ENCODE measurements at regions not wholly inside any gene's neighbourhood (a gene's known extent, or its start where the extent isn't known, plus 50 kb on each side); places are given as distances from the start of the nearest gene placed in this dataset.

GRCh38 chr6:1540864-1541521 is 68.7 kb upstream of the FOXC1 start:
- no peaks in the 10 kb centered on the region for H3K27me3 ChIP-seq (ENCODE audit: control insufficient read depth in 3 of 3, insufficient read depth in 3 of 3, low read length in 3 of 3)
- peaks cover 0 to 2% of the 10 kb centered on the region in 2 donors for H3K9me3 ChIP-seq (ENCODE audit: control insufficient read depth in 2 of 2, insufficient read depth in 1 of 2, low read depth in 1 of 2, low read length in 1 of 2)
- DNase-seq: peak in 1 of 2 donors; percentile 35
- no peaks in the 10 kb centered on the region for H3K36me3 ChIP-seq (ENCODE audit: control insufficient read depth in 3 of 3, insufficient read depth in 2 of 3, low read depth in 1 of 3, low read length in 3 of 3)
- 71 to 79% (median 79%) methylated on average over 11 of the region's 11 CpGs for WGBS, 3 donors
- H3K4me1 ChIP-seq (ENCODE audit: control insufficient read depth in 3 of 3, insufficient read depth in 2 of 3, low read depth in 1 of 3, low read length in 2 of 3): peaks cover 0 to 3% (median 0%) of the 10 kb centered on the region in 3 donors
- no peak overlapping the region for H3K27ac ChIP-seq (ENCODE audit: low read depth in 1 of 3, low read length in 2 of 3)
- no peak for FAIRE-seq
- no peak overlapping the region for H3K4me3 ChIP-seq (ENCODE audit: low read depth in 1 of 3, low read length in 3 of 3)

DNA sequence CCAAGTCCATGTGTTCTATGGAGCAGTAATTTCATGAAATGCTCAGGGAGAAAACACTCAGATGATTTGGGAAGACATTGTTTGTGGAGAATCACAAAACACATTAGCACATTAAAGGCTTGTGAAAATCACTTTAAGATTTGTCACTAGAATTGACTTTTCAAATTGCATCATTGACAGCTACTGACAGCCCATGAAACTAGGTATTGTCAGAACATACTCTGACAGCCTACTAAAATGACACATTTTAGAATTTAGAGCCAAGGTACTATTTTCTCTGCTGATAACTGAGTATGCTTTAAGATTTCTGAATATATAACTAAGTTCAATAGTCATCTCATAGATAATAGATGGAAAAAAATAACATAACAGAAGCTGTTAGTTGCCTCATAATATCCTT is 67.4 kb upstream of the FOXC1 start:
- no peak overlapping the region for H3K27ac ChIP-seq (ENCODE audit: low read depth in 1 of 3, low read length in 2 of 3)
- H3K4me1 ChIP-seq (ENCODE audit: control insufficient read depth in 3 of 3, insufficient read depth in 2 of 3, low read depth in 1 of 3, low read length in 2 of 3): peaks cover 0 to 3% (median 0%) of the 10 kb centered on the region in 3 donors
- H3K9me3 ChIP-seq (ENCODE audit: control insufficient read depth in 2 of 2, insufficient read depth in 1 of 2, low read depth in 1 of 2, low read length in 1 of 2): peaks cover 0 to 2% of the 10 kb centered on the region in 2 donors
- no peaks in the 10 kb centered on the region for H3K27me3 ChIP-seq (ENCODE audit: control insufficient read depth in 3 of 3, insufficient read depth in 3 of 3, low read length in 3 of 3)
- no peaks in the 10 kb centered on the region for H3K36me3 ChIP-seq (ENCODE audit: control insufficient read depth in 3 of 3, insufficient read depth in 2 of 3, low read depth in 1 of 3, low read length in 3 of 3)
- FAIRE-seq: no peak
- no peak overlapping the region for H3K4me3 ChIP-seq (ENCODE audit: low read depth in 1 of 3, low read length in 3 of 3)
- DNase-seq: no peak

DNA sequence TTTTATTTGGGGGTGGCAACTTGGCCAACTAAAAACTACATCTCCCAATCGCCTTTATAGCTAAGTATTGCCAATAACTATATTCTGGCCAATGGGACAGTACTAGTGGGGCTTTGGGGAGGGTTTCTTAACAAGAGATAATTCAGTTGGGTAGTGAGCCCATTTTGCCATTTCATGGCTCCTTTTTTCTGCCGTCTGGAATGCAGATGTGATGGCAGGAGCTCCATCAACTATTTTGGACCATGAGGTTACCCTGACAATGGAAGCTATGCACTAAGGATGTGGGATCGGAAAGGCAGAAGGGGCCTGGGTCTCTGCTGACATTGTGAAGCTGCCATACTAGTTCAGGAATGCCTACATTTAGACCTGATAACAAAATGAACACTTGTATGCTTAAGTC is 67.0 kb upstream of the FOXC1 start:
- peaks cover 0 to 3% (median 0%) of the 10 kb centered on the region in 3 donors for H3K4me1 ChIP-seq (ENCODE audit: control insufficient read depth in 3 of 3, insufficient read depth in 2 of 3, low read depth in 1 of 3, low read length in 2 of 3)
- no peak overlapping the region for H3K4me3 ChIP-seq (ENCODE audit: low read depth in 1 of 3, low read length in 3 of 3)
- 71 to 90% (median 88%) methylated on average over 3 of the region's 3 CpGs for WGBS, 3 donors
- DNase-seq (no peak), FAIRE-seq (no peak)
- no peaks in the 10 kb centered on the region for H3K27me3 ChIP-seq (ENCODE audit: control insufficient read depth in 3 of 3, insufficient read depth in 3 of 3, low read length in 3 of 3)
- H3K36me3 ChIP-seq (ENCODE audit: control insufficient read depth in 3 of 3, insufficient read depth in 2 of 3, low read depth in 1 of 3, low read length in 3 of 3): no peaks in the 10 kb centered on the region
- H3K27ac ChIP-seq (ENCODE audit: low read depth in 1 of 3, low read length in 2 of 3): no peak overlapping the region
- peaks cover 0 to 2% of the 10 kb centered on the region in 2 donors for H3K9me3 ChIP-seq (ENCODE audit: control insufficient read depth in 2 of 2, insufficient read depth in 1 of 2, low read depth in 1 of 2, low read length in 1 of 2)

DNA sequence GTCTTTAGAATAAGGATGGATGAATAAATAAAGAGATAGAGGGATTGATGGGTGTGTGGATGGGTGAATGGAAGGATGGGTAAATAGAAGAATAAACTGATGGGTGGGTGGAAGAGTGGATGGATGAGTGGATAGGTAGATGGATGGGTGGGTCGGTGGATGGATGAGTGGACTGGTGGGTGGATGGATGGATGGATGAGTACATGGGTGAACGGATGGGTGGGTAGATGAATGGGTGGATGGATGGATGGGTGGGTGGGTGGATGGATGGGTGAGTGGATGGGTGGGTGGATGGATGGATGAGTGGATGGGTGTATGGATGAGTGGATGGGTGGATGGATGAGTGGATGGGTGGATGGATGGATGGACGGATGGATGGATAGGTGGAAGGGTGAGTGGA is 65.7 kb upstream of the FOXC1 start:
- no peak for DNase-seq
- 92 to 94% (median 94%) methylated on average over 3 of the region's 3 CpGs for WGBS, 3 donors
- no peak for FAIRE-seq
- Histone ChIP-seq H3K4me3 (ENCODE audit: low read depth in 1 of 3, low read length in 3 of 3) (no peak overlapping the region), H3K27me3 (ENCODE audit: control insufficient read depth in 3 of 3, insufficient read depth in 3 of 3, low read length in 3 of 3) (no peaks in the 10 kb centered on the region), H3K4me1 (ENCODE audit: control insufficient read depth in 3 of 3, insufficient read depth in 2 of 3, low read depth in 1 of 3, low read length in 2 of 3) (peaks cover 0 to 3% (median 0%) of the 10 kb centered on the region in 3 donors), H3K36me3 (ENCODE audit: control insufficient read depth in 3 of 3, insufficient read depth in 2 of 3, low read depth in 1 of 3, low read length in 3 of 3) (no peaks in the 10 kb centered on the region), H3K27ac (ENCODE audit: low read depth in 1 of 3, low read length in 2 of 3) (no peak overlapping the region), H3K9me3 (ENCODE audit: control insufficient read depth in 2 of 2, insufficient read depth in 1 of 2, low read depth in 1 of 2, low read length in 1 of 2) (peaks cover 0 to 2% of the 10 kb centered on the region in 2 donors)

- no peaks in the 10 kb centered on the region for H3K27me3 ChIP-seq (ENCODE audit: control insufficient read depth in 3 of 3, insufficient read depth in 3 of 3, low read length in 3 of 3)
- H3K4me1 ChIP-seq (ENCODE audit: control insufficient read depth in 3 of 3, insufficient read depth in 2 of 3, low read depth in 1 of 3, low read length in 2 of 3): peaks cover 0 to 3% (median 0%) of the 10 kb centered on the region in 3 donors
- H3K4me3 ChIP-seq (ENCODE audit: low read depth in 1 of 3, low read length in 3 of 3): no peak overlapping the region
- H3K9me3 ChIP-seq (ENCODE audit: control insufficient read depth in 2 of 2, insufficient read depth in 1 of 2, low read depth in 1 of 2, low read length in 1 of 2): peaks cover 0 to 2% of the 10 kb centered on the region in 2 donors
- DNase-seq (no peak), FAIRE-seq (no peak)
- 47 to 70% (median 63%) methylated on average over 2 of the region's 2 CpGs for WGBS, 3 donors
- no peak overlapping the region for H3K27ac ChIP-seq (ENCODE audit: low read depth in 1 of 3, low read length in 2 of 3)
- no peaks in the 10 kb centered on the region for H3K36me3 ChIP-seq (ENCODE audit: control insufficient read depth in 3 of 3, insufficient read depth in 2 of 3, low read depth in 1 of 3, low read length in 3 of 3)
These were observed 65.1 kb upstream of the FOXC1 start for GRCh38 chr6:1544603-1545002.

- Histone ChIP-seq H3K9me3 (ENCODE audit: control insufficient read depth in 2 of 2, insufficient read depth in 1 of 2, low read depth in 1 of 2, low read length in 1 of 2) (peaks cover 0 to 2% of the 10 kb centered on the region in 2 donors), H3K4me3 (ENCODE audit: low read depth in 1 of 3, low read length in 3 of 3) (no peak overlapping the region), H3K27ac (ENCODE audit: low read depth in 1 of 3, low read length in 2 of 3) (no peak overlapping the region), H3K36me3 (ENCODE audit: control insufficient read depth in 3 of 3, insufficient read depth in 2 of 3, low read depth in 1 of 3, low read length in 3 of 3) (no peaks in the 10 kb centered on the region), H3K27me3 (ENCODE audit: control insufficient read depth in 3 of 3, insufficient read depth in 3 of 3, low read length in 3 of 3) (no peaks in the 10 kb centered on the region), H3K4me1 (ENCODE audit: control insufficient read depth in 3 of 3, insufficient read depth in 2 of 3, low read depth in 1 of 3, low read length in 2 of 3) (peaks cover 0 to 3% (median 0%) of the 10 kb centered on the region in 3 donors)
- WGBS, 3 donors: 91 to 97% (median 94%) methylated on average over 12 of the region's 12 CpGs
- FAIRE-seq (no peak), DNase-seq (no peak)
These were observed 64.1 kb upstream of the FOXC1 start for GRCh38 chr6:1545654-1546053.

DNA sequence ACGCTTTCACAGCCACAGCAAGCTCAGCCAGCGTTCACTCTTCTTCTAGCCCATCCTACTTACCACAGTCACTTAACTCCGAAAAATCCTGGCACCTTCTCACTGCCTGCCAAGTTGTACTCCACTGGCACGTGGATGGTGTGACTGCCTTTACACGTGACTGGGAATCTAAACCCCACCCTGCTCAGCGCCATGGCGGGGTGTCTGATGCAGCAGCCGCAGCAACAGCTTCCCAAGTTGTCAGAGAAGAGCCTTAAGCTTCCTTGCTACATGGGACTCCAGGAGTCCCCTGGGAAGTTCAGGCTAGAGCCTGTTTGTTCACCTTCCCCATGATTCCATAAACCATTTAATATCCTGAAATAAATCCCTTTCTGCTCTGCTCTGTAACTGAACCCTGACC is 61.9 kb upstream of the FOXC1 start:
- Histone ChIP-seq H3K27me3 (ENCODE audit: control insufficient read depth in 3 of 3, insufficient read depth in 3 of 3, low read length in 3 of 3) (no peaks in the 10 kb centered on the region), H3K4me1 (ENCODE audit: control insufficient read depth in 3 of 3, insufficient read depth in 2 of 3, low read depth in 1 of 3, low read length in 2 of 3) (no peaks in the 10 kb centered on the region), H3K36me3 (ENCODE audit: control insufficient read depth in 3 of 3, insufficient read depth in 2 of 3, low read depth in 1 of 3, low read length in 3 of 3) (no peaks in the 10 kb centered on the region), H3K9me3 (ENCODE audit: control insufficient read depth in 2 of 2, insufficient read depth in 1 of 2, low read depth in 1 of 2, low read length in 1 of 2) (peaks cover 0 to 2% of the 10 kb centered on the region in 2 donors), H3K4me3 (ENCODE audit: low read depth in 1 of 3, low read length in 3 of 3) (no peak overlapping the region), H3K27ac (ENCODE audit: low read depth in 1 of 3, low read length in 2 of 3) (no peak overlapping the region)
- FAIRE-seq (no peak), DNase-seq (no peak)
- 86 to 87% (median 87%) methylated on average over 8 of the region's 8 CpGs for WGBS, 3 donors

DNA sequence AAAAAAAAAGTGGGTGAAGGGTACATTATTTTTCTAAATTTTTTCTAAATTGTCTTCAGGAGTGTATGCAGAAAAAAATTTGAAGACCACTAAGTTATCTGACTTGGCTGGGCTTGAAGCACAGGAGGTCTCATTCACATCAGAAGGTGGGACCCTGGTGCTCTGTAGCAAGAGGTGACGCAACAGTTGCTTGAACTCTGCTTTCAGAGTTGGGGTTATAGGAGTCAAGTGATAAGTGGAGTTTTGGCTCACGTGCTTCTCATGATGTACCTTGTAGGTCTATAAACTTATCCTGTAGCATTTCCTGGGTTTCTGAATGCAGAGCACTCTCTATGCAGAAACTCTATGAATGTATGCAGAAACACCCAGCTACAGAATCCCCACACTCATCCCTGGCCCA is 58.5 kb upstream of the FOXC1 start:
- H3K27me3 ChIP-seq (ENCODE audit: control insufficient read depth in 3 of 3, insufficient read depth in 3 of 3, low read length in 3 of 3): peaks cover 0 to 12% (median 0%) of the 10 kb centered on the region in 3 donors
- no peak overlapping the region for H3K27ac ChIP-seq (ENCODE audit: low read depth in 1 of 3, low read length in 2 of 3)
- DNase-seq (peak in 1 of 2 donors; percentile 41), FAIRE-seq (no peak)
- 77 to 89% (median 78%) methylated on average over 2 of the region's 2 CpGs for WGBS, 3 donors
- no peak overlapping the region for H3K4me3 ChIP-seq (ENCODE audit: low read depth in 1 of 3, low read length in 3 of 3)
- H3K9me3 ChIP-seq (ENCODE audit: control insufficient read depth in 2 of 2, insufficient read depth in 1 of 2, low read depth in 1 of 2, low read length in 1 of 2): no peaks in the 10 kb centered on the region
- H3K36me3 ChIP-seq (ENCODE audit: control insufficient read depth in 3 of 3, insufficient read depth in 2 of 3, low read depth in 1 of 3, low read length in 3 of 3): no peaks in the 10 kb centered on the region
- no peaks in the 10 kb centered on the region for H3K4me1 ChIP-seq (ENCODE audit: control insufficient read depth in 3 of 3, insufficient read depth in 2 of 3, low read depth in 1 of 3, low read length in 2 of 3)

GRCh38 chr6:1552296-1552761 is 57.4 kb upstream of the FOXC1 start:
- no peak overlapping the region for H3K27ac ChIP-seq (ENCODE audit: low read depth in 1 of 3, low read length in 2 of 3)
- H3K4me3 ChIP-seq (ENCODE audit: low read depth in 1 of 3, low read length in 3 of 3): no peak overlapping the region
- H3K27me3 ChIP-seq (ENCODE audit: control insufficient read depth in 3 of 3, insufficient read depth in 3 of 3, low read length in 3 of 3): peaks cover 0 to 12% (median 0%) of the 10 kb centered on the region in 3 donors
- 37 to 56% (median 53%) methylated on average over 4 of the region's 4 CpGs for WGBS, 3 donors
- H3K9me3 ChIP-seq (ENCODE audit: control insufficient read depth in 2 of 2, insufficient read depth in 1 of 2, low read depth in 1 of 2, low read length in 1 of 2): no peaks in the 10 kb centered on the region
- FAIRE-seq (no peak), DNase-seq (peak; percentile 15 to 48)
- H3K36me3 ChIP-seq (ENCODE audit: control insufficient read depth in 3 of 3, insufficient read depth in 2 of 3, low read depth in 1 of 3, low read length in 3 of 3): no peaks in the 10 kb centered on the region
- no peaks in the 10 kb centered on the region for H3K4me1 ChIP-seq (ENCODE audit: control insufficient read depth in 3 of 3, insufficient read depth in 2 of 3, low read depth in 1 of 3, low read length in 2 of 3)
